Thyroid gland (tissue), 4 donors: ENCODE measurements at regions not wholly inside any gene's neighbourhood (a gene's known extent, or its start where the extent isn't known, plus 50 kb on each side); places are given as distances from the start of the nearest gene placed in this dataset.

Experiments
- DNase-seq, 2 donors: peaks; one replicate each; pipeline ENCODE4 v3.0.0-alpha.2; 2019
- H3K27ac ChIP-seq, 3 donors: fragments of 200-600 bp; sonication (generic); 1 replicate in 2 of 3; 2 replicates in 1 of 3; pipeline ENCODE4 v1.5.1; 2016 to 2019; ENCODE audit warnings: mild to moderate bottlenecking in 1 of 3, moderate library complexity in 1 of 3
- H3K27me3 ChIP-seq: fragments of 200-600 bp; sonication (generic); one replicate; pipeline ENCODE4 v1.5.1; 2019
- H3K36me3 ChIP-seq, 2 donors: fragments of 200-600 bp; sonication (generic); one replicate each; pipeline ENCODE4 v1.5.1; 2016 to 2019
- H3K4me1 ChIP-seq, 2 donors: fragments of 200-600 bp; sonication (generic); one replicate each; pipeline ENCODE4 v1.5.1; 2017 to 2019
- H3K4me3 ChIP-seq, 3 donors: fragments of 200-600 bp; sonication (generic); replicated peaks in 1 of 3; 1 replicate in 2 of 3; 2 replicates in 1 of 3; pipeline ENCODE4 v1.5.1; 2016; ENCODE audit warnings: mild to moderate bottlenecking in 1 of 3
- H3K9me3 ChIP-seq: fragments of 200-600 bp; sonication (generic); one replicate; pipeline ENCODE4 v1.5.1; 2017
- POLR2A ChIP-seq, 2 donors: fragments of 450-650 bp; IDR thresholded peaks; one replicate each; pipeline ENCODE4 v1.6.1; 2017; ENCODE audit warnings: antibody characterized with exemption in 2 of 2, mild to moderate bottlenecking in 2 of 2, moderate library complexity in 1 of 2
- WGBS, 2 donors: methylation state at CpG; one replicate each; pipeline ENCODE4 v1.1.5; 2017; 5-methylcytosine and 5-hydroxymethylcytosine counted together
- intact Hi-C: fragments of 100-400 bp; cut with DNase I; formaldehyde crosslinking; loops from one replicate; pipeline ENCODE4 v1.15.1; 2023
- TF ChIP-seq, protein P1 (sequence below), 6 experiments: fragments of 200-600 bp in 3 of 6; fragments of 450-650 bp in 3 of 6; sonication (generic) in 3 of 6; IDR thresholded peaks; one replicate each; pipeline ENCODE4 v1.5.1; 2016 to 2019; ENCODE audit warnings: antibody characterized with exemption in 6 of 6, mild to moderate bottlenecking in 2 of 6, inconsistent platforms in 1 of 6, moderate library complexity in 1 of 6

DNA sequence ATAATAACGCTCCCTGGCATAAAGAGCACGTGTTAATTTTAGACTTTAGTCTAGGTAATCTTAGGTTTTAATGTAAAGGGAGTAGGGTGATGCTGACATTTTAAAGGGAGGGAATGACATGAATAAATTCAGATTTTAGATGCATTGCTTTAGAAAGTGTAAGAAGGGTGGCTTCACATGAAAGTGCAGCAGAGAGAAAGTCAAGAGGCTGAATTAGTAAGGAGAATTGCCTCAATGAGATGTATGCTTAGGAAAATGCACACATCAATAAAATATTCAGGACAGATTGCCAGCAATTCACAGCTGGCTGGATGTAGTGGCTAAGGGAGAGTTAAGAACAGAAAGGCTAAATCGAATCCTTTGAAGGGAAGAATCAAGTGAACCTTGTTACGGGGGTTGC, 165.5 kb upstream of the CDH19 start:
- WGBS, 2 donors: 86 to 87% methylated on average over 4 of the region's 4 CpGs
- Histone ChIP-seq H3K9me3 (no peaks in the 10 kb centered on the region), H3K4me1 (no peaks in the 10 kb centered on the region), H3K36me3 (no peaks in the 10 kb centered on the region), H3K27ac (no peak overlapping the region), H3K4me3 (no peak overlapping the region), H3K27me3 (no peaks in the 10 kb centered on the region)
- no peak for DNase-seq
- TF ChIP-seq POLR2A (IDR thresholded peaks at IDR 0.05): no peak
- TF ChIP-seq, protein P1, sequence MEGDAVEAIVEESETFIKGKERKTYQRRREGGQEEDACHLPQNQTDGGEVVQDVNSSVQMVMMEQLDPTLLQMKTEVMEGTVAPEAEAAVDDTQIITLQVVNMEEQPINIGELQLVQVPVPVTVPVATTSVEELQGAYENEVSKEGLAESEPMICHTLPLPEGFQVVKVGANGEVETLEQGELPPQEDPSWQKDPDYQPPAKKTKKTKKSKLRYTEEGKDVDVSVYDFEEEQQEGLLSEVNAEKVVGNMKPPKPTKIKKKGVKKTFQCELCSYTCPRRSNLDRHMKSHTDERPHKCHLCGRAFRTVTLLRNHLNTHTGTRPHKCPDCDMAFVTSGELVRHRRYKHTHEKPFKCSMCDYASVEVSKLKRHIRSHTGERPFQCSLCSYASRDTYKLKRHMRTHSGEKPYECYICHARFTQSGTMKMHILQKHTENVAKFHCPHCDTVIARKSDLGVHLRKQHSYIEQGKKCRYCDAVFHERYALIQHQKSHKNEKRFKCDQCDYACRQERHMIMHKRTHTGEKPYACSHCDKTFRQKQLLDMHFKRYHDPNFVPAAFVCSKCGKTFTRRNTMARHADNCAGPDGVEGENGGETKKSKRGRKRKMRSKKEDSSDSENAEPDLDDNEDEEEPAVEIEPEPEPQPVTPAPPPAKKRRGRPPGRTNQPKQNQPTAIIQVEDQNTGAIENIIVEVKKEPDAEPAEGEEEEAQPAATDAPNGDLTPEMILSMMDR (IDR thresholded peaks at IDR 0.05): no peak
- intact Hi-C loops: no loop called here

DNA sequence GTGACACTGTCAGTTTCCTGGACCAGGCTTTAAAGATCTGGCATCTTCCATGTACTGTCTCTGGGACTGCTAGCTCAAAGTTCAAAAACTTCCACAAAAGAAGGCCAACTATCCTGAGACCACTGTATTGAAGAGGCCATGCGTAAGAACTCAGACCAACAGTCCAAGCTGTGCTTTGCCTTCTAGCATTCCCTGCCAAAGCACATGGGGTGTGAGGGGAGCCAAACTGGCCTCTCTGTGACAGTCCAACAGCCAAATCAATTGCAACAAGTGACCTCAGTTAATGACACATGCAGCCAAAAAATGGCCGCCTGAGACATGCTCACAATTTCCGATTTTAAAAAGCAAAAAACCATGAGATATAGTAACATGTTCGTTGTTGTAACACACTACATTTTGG, 160.3 kb upstream of the CDH19 start:
- Histone ChIP-seq H3K9me3 (no peaks in the 10 kb centered on the region), H3K27me3 (no peaks in the 10 kb centered on the region), H3K4me3 (no peak overlapping the region), H3K36me3 (no peaks in the 10 kb centered on the region), H3K4me1 (no peaks in the 10 kb centered on the region), H3K27ac (no peak overlapping the region)
- no peak for TF ChIP-seq POLR2A (IDR thresholded peaks at IDR 0.05)
- TF ChIP-seq, protein P1 (IDR thresholded peaks at IDR 0.05): no peak
- DNase-seq: no peak
- 70 to 84% methylated on average over 4 of the region's 4 CpGs for WGBS, 2 donors
- intact Hi-C loops: no loop called here

DNA sequence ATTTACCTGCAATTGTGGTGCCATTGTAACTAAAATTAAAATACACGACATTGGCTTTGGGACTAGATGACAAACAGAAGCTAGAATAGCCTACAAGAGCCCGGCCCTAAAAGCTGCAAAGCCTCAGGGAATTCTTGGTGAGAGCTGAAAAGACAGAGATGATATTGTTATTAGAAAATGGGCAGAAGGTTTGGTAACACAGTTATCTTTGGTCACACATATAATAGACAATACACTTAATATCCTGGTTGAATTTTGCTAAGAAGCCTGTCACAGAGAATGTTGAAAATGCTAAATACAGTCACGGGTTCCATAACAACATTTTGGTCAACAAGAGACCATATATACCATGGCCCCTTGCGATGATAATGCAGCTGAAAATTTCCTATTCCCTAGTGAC, 157.3 kb upstream of the CDH19 start:
- no peaks in the 10 kb centered on the region for H3K9me3 ChIP-seq
- 91 to 92% methylated on average over 4 of the region's 4 CpGs for WGBS, 2 donors
- intact Hi-C loops: no loop called here
- no peaks in the 10 kb centered on the region for H3K4me1 ChIP-seq
- no peaks in the 10 kb centered on the region for H3K27me3 ChIP-seq
- no peak for DNase-seq
- no peaks in the 10 kb centered on the region for H3K36me3 ChIP-seq
- H3K27ac ChIP-seq: no peak overlapping the region
- TF ChIP-seq POLR2A (IDR thresholded peaks at IDR 0.05): no peak
- TF ChIP-seq, protein P1 (IDR thresholded peaks at IDR 0.05): no peak
- H3K4me3 ChIP-seq: no peak overlapping the region

DNA sequence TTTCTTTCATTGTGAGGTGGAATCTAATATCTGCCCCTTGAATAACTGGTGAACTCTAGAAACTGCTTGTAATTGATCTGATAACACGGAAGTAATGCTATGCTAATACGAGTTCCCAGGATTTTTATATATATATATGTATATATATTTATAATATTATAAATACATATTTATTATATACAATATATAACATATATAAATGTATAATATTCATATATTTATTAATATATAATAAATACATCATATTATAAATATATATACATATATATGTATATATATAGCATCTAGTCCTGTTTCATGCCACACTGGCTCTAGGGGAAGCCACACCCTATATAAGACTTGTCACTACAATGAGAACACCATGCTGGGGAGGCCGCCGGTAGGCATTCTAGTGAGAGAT, 156.7 kb upstream of the CDH19 start:
- no peaks in the 10 kb centered on the region for H3K9me3 ChIP-seq
- no peaks in the 10 kb centered on the region for H3K27me3 ChIP-seq
- H3K4me3 ChIP-seq: no peak overlapping the region
- DNase-seq: no peak
- 97% methylated on average over 4 of the region's 4 CpGs for WGBS, 2 donors
- TF ChIP-seq, protein P1 (IDR thresholded peaks at IDR 0.05): no peak
- TF ChIP-seq POLR2A (IDR thresholded peaks at IDR 0.05): no peak
- no peaks in the 10 kb centered on the region for H3K4me1 ChIP-seq
- H3K36me3 ChIP-seq: no peaks in the 10 kb centered on the region
- intact Hi-C loops: no loop called here
- no peak overlapping the region for H3K27ac ChIP-seq

DNA sequence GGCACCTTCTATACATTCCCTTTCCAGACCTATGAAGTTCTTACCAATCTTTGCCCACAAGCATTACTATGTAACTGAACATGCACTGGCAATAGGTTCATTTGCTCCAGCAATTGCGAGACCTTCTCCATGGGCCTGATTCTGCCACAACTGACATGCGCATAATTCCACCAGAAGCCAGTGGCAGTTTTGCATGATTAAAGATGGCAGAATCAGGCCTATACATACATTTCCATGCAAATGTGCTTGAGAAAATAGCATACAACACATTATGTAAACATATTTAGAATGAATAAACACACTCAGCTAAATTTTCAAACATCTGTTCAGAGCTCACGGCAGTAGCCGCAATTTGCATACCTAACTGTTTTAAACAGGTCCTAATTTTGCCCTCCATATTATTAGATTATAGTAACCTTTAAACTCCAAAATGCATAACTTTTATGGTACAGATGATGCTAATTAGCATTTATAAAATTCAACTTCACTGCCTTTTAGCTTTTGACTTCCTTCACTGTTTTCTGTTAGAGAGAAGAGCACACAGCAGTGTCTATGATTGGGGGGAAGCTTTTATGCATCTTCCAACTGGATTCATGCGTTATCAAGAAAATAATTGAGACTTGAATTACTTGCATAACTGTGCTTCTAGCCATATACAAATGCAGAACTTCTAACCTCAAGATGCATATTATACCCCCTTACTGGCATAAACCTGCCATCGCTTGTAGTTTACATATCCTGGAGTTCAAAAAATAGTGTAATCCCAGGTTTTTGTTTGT, 155.3 kb upstream of the CDH19 start:
- Histone ChIP-seq H3K27me3 (no peaks in the 10 kb centered on the region), H3K36me3 (no peaks in the 10 kb centered on the region), H3K9me3 (no peaks in the 10 kb centered on the region), H3K27ac (no peak overlapping the region), H3K4me3 (no peak overlapping the region), H3K4me1 (no peaks in the 10 kb centered on the region)
- no peak for DNase-seq
- WGBS, 2 donors: 94 to 96% methylated on average over 6 of the region's 6 CpGs
- intact Hi-C loops: no loop called here
- TF ChIP-seq, protein P1 (IDR thresholded peaks at IDR 0.05): no peak
- no peak for TF ChIP-seq POLR2A (IDR thresholded peaks at IDR 0.05)
